HepG2 (cell line): ENCODE measurements at regions not wholly inside any gene's neighbourhood (a gene's known extent, or its start where the extent isn't known, plus 50 kb on each side); places are given as distances from the start of the nearest gene placed in this dataset.

Experiments used
- CBX1 ChIP-seq: IDR thresholded peaks from one replicate; pipeline ENCODE4 v1.6.1; 2016; ENCODE audit warnings: antibody characterized with exemption, low read depth
- HIVEP1 ChIP-seq: sonication (generic); formaldehyde crosslinking; IDR thresholded peaks from 2 replicates; pipeline ENCODE4 v1.4.0; 2020; ENCODE audit warnings: mild to moderate bottlenecking, missing genetic modification reagents
- HNF4A ChIP-seq: sonication (generic); formaldehyde crosslinking; IDR thresholded peaks from 2 replicates; pipeline ENCODE4 v1.4.0; 2020; ENCODE audit warnings: missing genetic modification reagents
- MTA1 ChIP-seq: sonication (generic); formaldehyde crosslinking; IDR thresholded peaks from 2 replicates; pipeline ENCODE4 v1.4.0; 2020; ENCODE audit warnings: missing genetic modification reagents, mild to moderate bottlenecking, borderline replicate concordance
- MTERF4 ChIP-seq: sonication (generic); formaldehyde crosslinking; IDR thresholded peaks from 2 replicates; pipeline ENCODE4 v1.8.0; 2023; ENCODE audit warnings: mild to moderate bottlenecking, missing genetic modification reagents
- NFKBIZ ChIP-seq: IDR thresholded peaks from 2 replicates; pipeline ENCODE4 v1.6.1; 2018; ENCODE audit warnings: missing genetic modification reagents, missing compliant biosample characterization
- RELA ChIP-seq: sonication (generic); formaldehyde crosslinking; IDR thresholded peaks from 2 replicates; pipeline ENCODE4 v1.4.0; 2020; ENCODE audit warnings: missing genetic modification reagents
- TOPORS ChIP-seq: sonication (generic); formaldehyde crosslinking; IDR thresholded peaks from 2 replicates; pipeline ENCODE4 v1.8.0; 2023; ENCODE audit warnings: mild to moderate bottlenecking, missing genetic modification reagents
- YEATS2 ChIP-seq: sonication (generic); formaldehyde crosslinking; IDR thresholded peaks from 2 replicates; pipeline ENCODE4 v1.4.0; 2020; ENCODE audit warnings: missing genetic modification reagents, borderline replicate concordance
- ZFP36L1 ChIP-seq: sonication (generic); formaldehyde crosslinking; IDR thresholded peaks from 2 replicates; pipeline ENCODE4 v1.8.0; 2022; ENCODE audit warnings: mild to moderate bottlenecking, missing genetic modification reagents, moderate library complexity
- ZNF251 ChIP-seq: sonication (generic); formaldehyde crosslinking; IDR thresholded peaks from 2 replicates; pipeline ENCODE4 v1.9.0; 2021; ENCODE audit warnings: mild to moderate bottlenecking, missing genetic modification reagents
- ZNF331 ChIP-seq: sonication (generic); formaldehyde crosslinking; IDR thresholded peaks from 2 replicates; pipeline ENCODE4 v1.4.0; 2020; ENCODE audit warnings: missing genetic modification reagents
- ZNF510 ChIP-seq: sonication (generic); formaldehyde crosslinking; IDR thresholded peaks from 2 replicates; pipeline ENCODE4 v1.4.0; 2020; ENCODE audit warnings: low read depth, mild to moderate bottlenecking, missing genetic modification reagents
- ZNF512 ChIP-seq: sonication (generic); formaldehyde crosslinking; IDR thresholded peaks from 2 replicates; pipeline ENCODE4 v1.4.0; 2020; ENCODE audit warnings: mild to moderate bottlenecking, missing genetic modification reagents
- ZNF570 ChIP-seq: sonication (generic); formaldehyde crosslinking; IDR thresholded peaks from 2 replicates; pipeline ENCODE4 v1.4.0; 2020; ENCODE audit warnings: mild to moderate bottlenecking, missing genetic modification reagents, borderline replicate concordance
- ZNF577 ChIP-seq: sonication (generic); formaldehyde crosslinking; IDR thresholded peaks from 2 replicates; pipeline ENCODE4 v1.4.0; 2020; ENCODE audit warnings: mild to moderate bottlenecking, low read depth, missing genetic modification reagents, borderline replicate concordance
- ZNF607 ChIP-seq: sonication (generic); formaldehyde crosslinking; IDR thresholded peaks from 2 replicates; pipeline ENCODE4 v1.5.1; 2020; ENCODE audit warnings: missing genetic modification reagents, mild to moderate bottlenecking, borderline replicate concordance
- ZNF850 ChIP-seq: sonication (generic); formaldehyde crosslinking; conservative IDR thresholded peaks from 2 replicates; pipeline ENCODE4 v1.9.0; 2021; ENCODE audit warnings: mild to moderate bottlenecking, missing genetic modification reagents
- ZSCAN12 ChIP-seq: sonication (generic); formaldehyde crosslinking; IDR thresholded peaks from 2 replicates; pipeline ENCODE4 v1.9.0; 2021; ENCODE audit warnings: mild to moderate bottlenecking, missing genetic modification reagents
- TF ChIP-seq, protein P1 (sequence below): sonication (generic); formaldehyde crosslinking; IDR thresholded peaks from 2 replicates; pipeline ENCODE4 v1.4.0; 2020; ENCODE audit warnings: missing genetic modification reagents, borderline replicate concordance
- TF ChIP-seq, protein P2 (sequence below): sonication (generic); formaldehyde crosslinking; IDR thresholded peaks from 2 replicates; pipeline ENCODE4 v1.5.0; 2020; ENCODE audit warnings: mild to moderate bottlenecking, missing genetic modification reagents, moderate library complexity
- TF ChIP-seq, protein P3 (sequence below): sonication (generic); formaldehyde crosslinking; IDR thresholded peaks from 2 replicates; pipeline ENCODE4 v1.5.1; 2020; ENCODE audit warnings: missing genetic modification reagents, mild to moderate bottlenecking, borderline replicate concordance

DNA sequence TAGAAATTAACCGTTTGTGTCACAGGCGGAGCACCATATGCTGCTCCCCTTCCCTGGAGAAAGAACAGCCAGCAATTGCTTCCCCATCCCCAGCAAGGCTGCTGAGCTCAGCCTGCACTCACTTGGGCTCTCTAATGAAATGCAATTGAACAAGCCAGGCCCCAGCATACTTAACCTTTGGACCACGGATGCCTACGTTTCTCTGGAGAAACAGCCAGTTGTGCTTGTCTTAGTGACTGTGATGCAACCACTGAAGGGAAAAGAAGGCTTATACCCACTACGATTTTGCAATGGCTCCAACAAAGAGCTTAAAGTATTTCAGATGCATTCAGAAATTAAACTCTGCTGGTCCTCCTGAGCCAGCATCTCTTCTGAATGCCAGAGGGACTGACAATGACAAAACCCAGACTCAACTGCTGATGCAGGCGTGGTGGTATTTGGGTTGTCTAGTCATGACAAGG lies 51.3 kb upstream of the SESN3 start (continued):
- TF ChIP-seq, protein P1, sequence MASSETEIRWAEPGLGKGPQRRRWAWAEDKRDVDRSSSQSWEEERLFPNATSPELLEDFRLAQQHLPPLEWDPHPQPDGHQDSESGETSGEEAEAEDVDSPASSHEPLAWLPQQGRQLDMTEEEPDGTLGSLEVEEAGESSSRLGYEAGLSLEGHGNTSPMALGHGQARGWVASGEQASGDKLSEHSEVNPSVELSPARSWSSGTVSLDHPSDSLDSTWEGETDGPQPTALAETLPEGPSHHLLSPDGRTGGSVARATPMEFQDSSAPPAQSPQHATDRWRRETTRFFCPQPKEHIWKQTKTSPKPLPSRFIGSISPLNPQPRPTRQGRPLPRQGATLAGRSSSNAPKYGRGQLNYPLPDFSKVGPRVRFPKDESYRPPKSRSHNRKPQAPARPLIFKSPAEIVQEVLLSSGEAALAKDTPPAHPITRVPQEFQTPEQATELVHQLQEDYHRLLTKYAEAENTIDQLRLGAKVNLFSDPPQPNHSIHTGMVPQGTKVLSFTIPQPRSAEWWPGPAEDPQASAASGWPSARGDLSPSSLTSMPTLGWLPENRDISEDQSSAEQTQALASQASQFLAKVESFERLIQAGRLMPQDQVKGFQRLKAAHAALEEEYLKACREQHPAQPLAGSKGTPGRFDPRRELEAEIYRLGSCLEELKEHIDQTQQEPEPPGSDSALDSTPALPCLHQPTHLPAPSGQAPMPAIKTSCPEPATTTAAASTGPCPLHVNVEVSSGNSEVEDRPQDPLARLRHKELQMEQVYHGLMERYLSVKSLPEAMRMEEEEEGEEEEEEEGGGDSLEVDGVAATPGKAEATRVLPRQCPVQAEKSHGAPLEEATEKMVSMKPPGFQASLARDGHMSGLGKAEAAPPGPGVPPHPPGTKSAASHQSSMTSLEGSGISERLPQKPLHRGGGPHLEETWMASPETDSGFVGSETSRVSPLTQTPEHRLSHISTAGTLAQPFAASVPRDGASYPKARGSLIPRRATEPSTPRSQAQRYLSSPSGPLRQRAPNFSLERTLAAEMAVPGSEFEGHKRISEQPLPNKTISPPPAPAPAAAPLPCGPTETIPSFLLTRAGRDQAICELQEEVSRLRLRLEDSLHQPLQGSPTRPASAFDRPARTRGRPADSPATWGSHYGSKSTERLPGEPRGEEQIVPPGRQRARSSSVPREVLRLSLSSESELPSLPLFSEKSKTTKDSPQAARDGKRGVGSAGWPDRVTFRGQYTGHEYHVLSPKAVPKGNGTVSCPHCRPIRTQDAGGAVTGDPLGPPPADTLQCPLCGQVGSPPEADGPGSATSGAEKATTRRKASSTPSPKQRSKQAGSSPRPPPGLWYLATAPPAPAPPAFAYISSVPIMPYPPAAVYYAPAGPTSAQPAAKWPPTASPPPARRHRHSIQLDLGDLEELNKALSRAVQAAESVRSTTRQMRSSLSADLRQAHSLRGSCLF (CRISPR knock-in tag) = no peak
- TF ChIP-seq ZNF570 (no peak), TOPORS (CRISPR knock-in tag) (no peak), MTERF4 (CRISPR knock-in tag) (no peak), HNF4A (CRISPR knock-in tag) (peak; percentile 88), NFKBIZ (CRISPR knock-in tag) (no peak), CBX1 (no peak), ZNF251 (CRISPR knock-in tag) (no peak), ZSCAN12 (CRISPR knock-in tag) (no peak), ZNF577 (CRISPR knock-in tag) (no peak), ZNF510 (no peak), ZNF331 (CRISPR knock-in tag) (peak; percentile 56; the same call in 1 of the 2 replicates), ZNF850 (CRISPR knock-in tag) (no peak), ZNF512 (CRISPR knock-in tag) (no peak), MTA1 (no peak), ZFP36L1 (CRISPR knock-in tag) (no peak), HIVEP1 (no peak), RELA (CRISPR knock-in tag) (no peak), ZNF607 (no peak), YEATS2 (no peak)
- TF ChIP-seq, protein P2, sequence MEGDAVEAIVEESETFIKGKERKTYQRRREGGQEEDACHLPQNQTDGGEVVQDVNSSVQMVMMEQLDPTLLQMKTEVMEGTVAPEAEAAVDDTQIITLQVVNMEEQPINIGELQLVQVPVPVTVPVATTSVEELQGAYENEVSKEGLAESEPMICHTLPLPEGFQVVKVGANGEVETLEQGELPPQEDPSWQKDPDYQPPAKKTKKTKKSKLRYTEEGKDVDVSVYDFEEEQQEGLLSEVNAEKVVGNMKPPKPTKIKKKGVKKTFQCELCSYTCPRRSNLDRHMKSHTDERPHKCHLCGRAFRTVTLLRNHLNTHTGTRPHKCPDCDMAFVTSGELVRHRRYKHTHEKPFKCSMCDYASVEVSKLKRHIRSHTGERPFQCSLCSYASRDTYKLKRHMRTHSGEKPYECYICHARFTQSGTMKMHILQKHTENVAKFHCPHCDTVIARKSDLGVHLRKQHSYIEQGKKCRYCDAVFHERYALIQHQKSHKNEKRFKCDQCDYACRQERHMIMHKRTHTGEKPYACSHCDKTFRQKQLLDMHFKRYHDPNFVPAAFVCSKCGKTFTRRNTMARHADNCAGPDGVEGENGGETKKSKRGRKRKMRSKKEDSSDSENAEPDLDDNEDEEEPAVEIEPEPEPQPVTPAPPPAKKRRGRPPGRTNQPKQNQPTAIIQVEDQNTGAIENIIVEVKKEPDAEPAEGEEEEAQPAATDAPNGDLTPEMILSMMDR (CRISPR knock-in tag) = no peak
- TF ChIP-seq, protein P3, sequence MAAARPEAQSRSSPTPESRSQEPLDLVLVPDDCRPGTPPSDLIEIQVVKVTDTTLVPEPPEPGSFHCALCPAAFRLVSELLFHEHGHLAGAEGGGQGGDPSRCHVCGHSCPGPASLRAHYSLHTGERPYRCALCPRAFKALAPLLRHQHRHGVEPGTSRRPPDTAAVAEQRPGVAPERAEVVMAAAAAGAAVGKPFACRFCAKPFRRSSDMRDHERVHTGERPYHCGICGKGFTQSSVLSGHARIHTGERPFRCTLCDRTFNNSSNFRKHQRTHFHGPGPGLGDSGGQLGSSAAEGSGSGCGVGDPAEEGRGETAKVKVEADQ = no peak
